PC-3 (cell line): ENCODE measurements at regions not wholly inside any gene's neighbourhood (a gene's known extent, or its start where the extent isn't known, plus 50 kb on each side); places are given as distances from the start of the nearest gene placed in this dataset.

Source experiments
- CTCF ChIP-seq: fragments of 300-600 bp; sonication (generic); conservative IDR thresholded peaks from 2 replicates; pipeline ENCODE4 v1.5.1; 2017; ENCODE audit warnings: antibody characterized with exemption, low read depth, mild to moderate bottlenecking, low read length
- EZH2 ChIP-seq: fragments of 300-600 bp; sonication (generic); IDR thresholded peaks from one replicate; pipeline ENCODE4 v1.6.1; 2017; ENCODE audit warnings: antibody characterized with exemption, mild to moderate bottlenecking, low read length; ENCODE audit not compliant: unreplicated experiment
- EZH2phosphoT487 ChIP-seq: fragments of 300-600 bp; sonication (generic); IDR thresholded peaks from 2 replicates; pipeline ENCODE4 v1.6.1; 2018; ENCODE audit warnings: mild to moderate bottlenecking, antibody characterized with exemption, low read length, borderline replicate concordance

GRCh38 chr18:24782566-24782965 is 322.1 kb downstream of the HRH4 start:
- TF ChIP-seq CTCF (no peak), EZH2 (no peak), EZH2phosphoT487 (no peak)
